ENCODE measurements at regions not wholly inside any gene's neighbourhood (a gene's known extent, or its start where the extent isn't known, plus 50 kb on each side); places are given as distances from the start of the nearest gene placed in this dataset.
A peak's percentile ranks its signal among the peaks of the same experiment; 100 is the strongest.
"Not testable (repeated sequence)": the region's sequence is repeated elsewhere in the genome, so short reads cannot be mapped to it uniquely, and the experiment has no call there.

GRCh38 chr6:14875481-14876063 is 370.3 kb upstream of the JARID2 start:
- DNase-seq = no peak

- DNase-seq = no peak
Observed at GRCh38 chr6:14876778-14877613, 368.9 kb upstream of the JARID2 start.

GRCh38 chr6:14877758-14878157 is 368.1 kb upstream of the JARID2 start:
- DNase-seq = no peak

GRCh38 chr6:14880052-14880451 is 365.8 kb upstream of the JARID2 start:
- DNase-seq = no peak

GRCh38 chr6:14880677-14881076 is 365.2 kb upstream of the JARID2 start:
- DNase-seq = no peak

GRCh38 chr6:14881398-14881797 is 364.5 kb upstream of the JARID2 start:
- DNase-seq = no peak

- no peak for DNase-seq
Observed at GRCh38 chr6:14882394-14883026, 363.4 kb upstream of the JARID2 start.

GRCh38 chr6:14883921-14884320 is 361.9 kb upstream of the JARID2 start:
- DNase-seq = peak; percentile 73

- DNase-seq = no peak
Observed at GRCh38 chr6:14885498-14885897, 360.4 kb upstream of the JARID2 start.

- DNase-seq = no peak
Observed at GRCh38 chr6:14887181-14887580, 358.7 kb upstream of the JARID2 start.

GRCh38 chr6:14887986-14888574 is 357.8 kb upstream of the JARID2 start:
- no peak for DNase-seq

- no peak for DNase-seq
Observed at GRCh38 chr6:14888575-14889000, 357.3 kb upstream of the JARID2 start.

GRCh38 chr6:14889188-14889587 is 356.7 kb upstream of the JARID2 start:
- no peak for DNase-seq

GRCh38 chr6:14889611-14890593 is 356.0 kb upstream of the JARID2 start:
- no peak for DNase-seq

- DNase-seq = not testable (repeated sequence)
Observed at GRCh38 chr6:14891820-14892375, 354.0 kb upstream of the JARID2 start.

GRCh38 chr6:14894105-14894504 is 351.8 kb upstream of the JARID2 start:
- DNase-seq = no peak

- no peak for DNase-seq
Observed at GRCh38 chr6:14896475-14896874, 349.4 kb upstream of the JARID2 start.

- DNase-seq = no peak
Observed at GRCh38 chr6:14897831-14898230, 348.0 kb upstream of the JARID2 start.

GRCh38 chr6:14899441-14899840 is 346.4 kb upstream of the JARID2 start:
- DNase-seq = not testable (repeated sequence)

- no peak for DNase-seq
Observed at GRCh38 chr6:14900919-14901318, 344.9 kb upstream of the JARID2 start.
